Activated T-cell treated with anti-CD3 and anti-CD28 coated beads, Interleukin-2, amount 50 U/mL, for 4 hours (primary cell): ENCODE measurements at regions not wholly inside any gene's neighbourhood (a gene's known extent, or its start where the extent isn't known, plus 50 kb on each side); places are given as distances from the start of the nearest gene placed in this dataset.

Source experiments
- ATAC-seq, 2 donors: fragments of 200-7000 bp; cut with Tn5 transposase; one replicate each; pipeline ENCODE4 v1.10.0; 2021
- DNase-seq: peaks from one replicate; pipeline ENCODE4 v3.0.0-alpha.2; 2020
- H3K27me3 Mint-ChIP-seq: one replicate; pipeline ENCODE4 v1.8.0; 2021; ENCODE audit warnings: low read depth, mixed read lengths
- H3K36me3 Mint-ChIP-seq: one replicate; pipeline ENCODE4 v1.8.0; 2022; ENCODE audit warnings: mixed read lengths; ENCODE audit not compliant: insufficient read depth
- H3K4me1 Mint-ChIP-seq: one replicate; pipeline ENCODE4 v1.8.0; 2021; ENCODE audit warnings: low read depth, mixed read lengths
- H3K4me3 Mint-ChIP-seq: one replicate; pipeline ENCODE4 v1.8.0; 2021; ENCODE audit warnings: mild to moderate bottlenecking, moderate library complexity, mixed read lengths
- H3K9me3 Mint-ChIP-seq: one replicate; pipeline ENCODE4 v1.8.0; 2021; ENCODE audit warnings: mixed read lengths

GRCh38 chr12:19642345-19642744 lies 203.1 kb downstream of the AEBP2 start:
- peaks cover 5% of the 10 kb centered on the region for H3K9me3 Mint-ChIP-seq
- H3K4me1 Mint-ChIP-seq = no peaks in the 10 kb centered on the region
- peaks cover 2% of the 10 kb centered on the region for H3K36me3 Mint-ChIP-seq
- DNase-seq = no peak
- no peak for ATAC-seq
- no peaks in the 10 kb centered on the region for H3K27me3 Mint-ChIP-seq
- H3K4me3 Mint-ChIP-seq = no peak overlapping the region

- DNase-seq = no peak
- Mint-ChIP-seq H3K4me1 (no peaks in the 10 kb centered on the region), H3K9me3 (peaks cover 5% of the 10 kb centered on the region), H3K4me3 (no peak overlapping the region), H3K36me3 (peaks cover 2% of the 10 kb centered on the region), H3K27me3 (no peaks in the 10 kb centered on the region)
- no peak for ATAC-seq
Observed at GRCh38 chr12:19643635-19644034, 204.3 kb downstream of the AEBP2 start.

DNA sequence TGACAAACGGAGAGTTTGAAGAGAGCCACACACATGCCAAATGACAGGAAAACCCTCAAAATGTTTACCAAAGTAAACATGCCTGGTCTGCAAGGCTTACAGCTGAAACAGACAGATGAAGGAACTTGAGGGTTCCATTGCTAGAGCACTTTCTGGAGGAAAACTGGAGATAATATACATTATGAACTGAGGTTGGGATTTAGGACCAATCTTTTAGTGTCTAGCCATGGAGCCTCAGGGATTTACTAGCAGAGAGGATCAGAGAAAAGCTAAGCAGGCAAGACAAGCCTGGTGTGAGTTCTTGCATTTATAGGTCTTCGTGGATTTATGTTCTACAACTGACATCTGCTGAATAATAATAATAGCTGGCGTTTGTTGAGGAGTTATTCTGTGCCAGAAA lies 205.3 kb downstream of the AEBP2 start:
- H3K4me1 Mint-ChIP-seq = no peaks in the 10 kb centered on the region
- H3K27me3 Mint-ChIP-seq = no peaks in the 10 kb centered on the region
- H3K36me3 Mint-ChIP-seq = peaks cover 2% of the 10 kb centered on the region
- ATAC-seq (no peak), DNase-seq (no peak)
- H3K4me3 Mint-ChIP-seq = no peak overlapping the region
- H3K9me3 Mint-ChIP-seq = peaks cover 5% of the 10 kb centered on the region

DNA sequence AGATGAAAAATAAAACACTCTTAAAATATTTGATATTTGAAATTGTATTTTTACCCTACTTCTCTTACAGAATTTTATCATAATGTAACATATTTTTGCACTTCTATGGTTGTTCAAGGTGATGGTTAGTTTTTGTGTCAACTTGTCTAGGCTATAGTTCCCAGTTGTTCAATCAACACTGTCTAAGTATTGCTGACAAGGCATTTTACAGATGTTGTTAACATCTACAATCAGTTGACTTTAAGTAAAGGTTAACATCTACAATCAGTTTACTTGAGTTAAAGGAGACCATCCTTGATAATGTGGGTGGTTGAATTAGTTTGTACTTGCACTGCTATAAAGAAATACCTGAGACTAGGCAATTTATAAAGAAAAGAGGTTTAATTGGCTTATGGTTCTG lies 206.5 kb downstream of the AEBP2 start:
- DNase-seq = no peak
- Mint-ChIP-seq H3K4me3 (no peak overlapping the region), H3K27me3 (no peaks in the 10 kb centered on the region), H3K9me3 (peaks cover 5% of the 10 kb centered on the region), H3K4me1 (no peaks in the 10 kb centered on the region), H3K36me3 (peaks cover 2% of the 10 kb centered on the region)
- ATAC-seq = no peak

DNA sequence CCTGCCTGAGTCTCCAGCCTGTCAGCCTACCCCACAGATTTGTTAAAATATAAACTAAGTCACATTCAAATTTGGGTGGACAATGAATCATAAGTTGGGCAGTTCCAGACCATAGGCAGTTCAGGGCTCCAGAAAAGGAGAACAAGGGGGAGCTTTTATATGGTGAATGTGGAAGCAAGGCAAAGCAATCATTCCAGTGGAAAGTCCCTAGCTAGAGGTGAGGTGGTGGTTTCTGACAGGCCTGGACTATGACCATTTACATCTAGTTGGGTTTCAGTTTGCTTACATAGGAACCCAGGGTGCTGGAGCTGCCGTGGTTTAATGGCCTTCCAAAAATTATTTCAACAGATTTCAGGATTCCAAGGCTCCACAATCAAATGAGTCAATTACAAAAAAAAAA lies 207.3 kb downstream of the AEBP2 start:
- Mint-ChIP-seq H3K4me3 (no peak overlapping the region), H3K9me3 (peaks cover 5% of the 10 kb centered on the region), H3K36me3 (peaks cover 2% of the 10 kb centered on the region), H3K27me3 (no peaks in the 10 kb centered on the region), H3K4me1 (no peaks in the 10 kb centered on the region)
- ATAC-seq = no peak
- no peak for DNase-seq

- no peak for ATAC-seq
- Mint-ChIP-seq H3K36me3 (peaks cover 2% of the 10 kb centered on the region), H3K4me3 (no peak overlapping the region), H3K9me3 (peaks cover 5% of the 10 kb centered on the region), H3K27me3 (no peaks in the 10 kb centered on the region), H3K4me1 (no peaks in the 10 kb centered on the region)
- no peak for DNase-seq
Observed at GRCh38 chr12:19647806-19648556, 208.7 kb downstream of the AEBP2 start.

GRCh38 chr12:19648591-19648990 lies 209.3 kb downstream of the AEBP2 start:
- no peak for DNase-seq

GRCh38 chr12:19652386-19652785 lies 213.1 kb downstream of the AEBP2 start:
- no peaks in the 10 kb centered on the region for H3K36me3 Mint-ChIP-seq
- H3K4me1 Mint-ChIP-seq = no peaks in the 10 kb centered on the region
- ATAC-seq = no peak
- no peak for DNase-seq
- no peak overlapping the region for H3K4me3 Mint-ChIP-seq
- no peaks in the 10 kb centered on the region for H3K9me3 Mint-ChIP-seq
- H3K27me3 Mint-ChIP-seq = no peaks in the 10 kb centered on the region

More at GRCh38 chr12:19648591-19648990, 209.3 kb downstream of the AEBP2 start:
- Mint-ChIP-seq H3K4me1 (no peaks in the 10 kb centered on the region), H3K4me3 (no peak overlapping the region), H3K9me3 (peaks cover 5% of the 10 kb centered on the region), H3K27me3 (no peaks in the 10 kb centered on the region), H3K36me3 (peaks cover 2% of the 10 kb centered on the region)
- ATAC-seq = no peak

- Mint-ChIP-seq H3K4me1 (no peaks in the 10 kb centered on the region), H3K9me3 (no peaks in the 10 kb centered on the region), H3K36me3 (no peaks in the 10 kb centered on the region), H3K4me3 (no peak overlapping the region), H3K27me3 (no peaks in the 10 kb centered on the region)
- ATAC-seq = no peak
- no peak for DNase-seq
Observed at GRCh38 chr12:19654650-19655376, 215.5 kb downstream of the AEBP2 start.

GRCh38 chr12:19657118-19657731 lies 217.9 kb downstream of the AEBP2 start:
- ATAC-seq (no peak), DNase-seq (no peak)
- Mint-ChIP-seq H3K36me3 (peaks cover 2% of the 10 kb centered on the region), H3K4me3 (no peak overlapping the region), H3K27me3 (no peaks in the 10 kb centered on the region), H3K4me1 (peaks cover 3% of the 10 kb centered on the region), H3K9me3 (no peaks in the 10 kb centered on the region)

- no peak overlapping the region for H3K4me3 Mint-ChIP-seq
- no peak for DNase-seq
- no peak for ATAC-seq
- peaks cover 3% of the 10 kb centered on the region for H3K4me1 Mint-ChIP-seq
- no peaks in the 10 kb centered on the region for H3K9me3 Mint-ChIP-seq
- H3K27me3 Mint-ChIP-seq = no peaks in the 10 kb centered on the region
- peaks cover 2% of the 10 kb centered on the region for H3K36me3 Mint-ChIP-seq
Observed at GRCh38 chr12:19657732-19658130, 218.4 kb downstream of the AEBP2 start.

DNA sequence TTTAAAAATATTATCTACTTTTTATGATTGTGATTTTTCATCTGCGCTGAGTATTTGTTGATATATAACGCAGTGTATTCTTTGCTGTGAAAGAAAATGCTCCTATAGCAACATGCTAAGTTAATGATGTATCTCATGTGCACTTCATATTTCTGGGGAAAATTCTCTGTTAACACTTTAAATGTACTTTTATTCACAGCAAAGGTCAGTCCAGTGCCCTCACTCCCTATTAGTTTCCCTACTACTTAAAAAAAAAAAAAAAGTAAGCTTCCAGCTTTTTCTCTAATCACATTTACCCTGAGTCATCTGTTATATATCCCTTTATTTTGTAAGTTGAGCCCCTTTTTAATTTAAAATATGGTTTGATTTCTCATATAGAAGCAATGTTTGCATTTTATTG lies 219.8 kb downstream of the AEBP2 start:
- Mint-ChIP-seq H3K27me3 (no peaks in the 10 kb centered on the region), H3K4me3 (no peak overlapping the region), H3K36me3 (peaks cover 2% of the 10 kb centered on the region), H3K9me3 (no peaks in the 10 kb centered on the region), H3K4me1 (peaks cover 3% of the 10 kb centered on the region)
- ATAC-seq = no peak
- DNase-seq = no peak

- Mint-ChIP-seq H3K27me3 (no peaks in the 10 kb centered on the region), H3K36me3 (peaks cover 2% of the 10 kb centered on the region), H3K4me3 (no peak overlapping the region), H3K9me3 (no peaks in the 10 kb centered on the region), H3K4me1 (peaks cover 3% of the 10 kb centered on the region)
- DNase-seq (no peak), ATAC-seq (no peak)
Observed at GRCh38 chr12:19659501-19659900, 220.2 kb downstream of the AEBP2 start.

- Mint-ChIP-seq H3K4me1 (peaks cover 3% of the 10 kb centered on the region), H3K9me3 (no peaks in the 10 kb centered on the region), H3K36me3 (peaks cover 2% of the 10 kb centered on the region), H3K27me3 (no peaks in the 10 kb centered on the region), H3K4me3 (no peak overlapping the region)
- DNase-seq (no peak), ATAC-seq (no peak)
Observed at GRCh38 chr12:19665121-19665900, 226.0 kb downstream of the AEBP2 start.
